NOMO-1 treated with DMSO at 0.1 percent for 48 hours (cell line): ENCODE measurements at regions not wholly inside any gene's neighbourhood (a gene's known extent, or its start where the extent isn't known, plus 50 kb on each side); places are given as distances from the start of the nearest gene placed in this dataset.
"Not testable (repeated sequence)": the region's sequence is repeated elsewhere in the genome, so short reads cannot be mapped to it uniquely, and the experiment has no call there.

Source experiments
- DNase-seq: peaks from one replicate; lab custom pipeline; 2025; ENCODE audit not compliant: unreplicated experiment; lab: John Stamatoyannopoulos, UW

DNA sequence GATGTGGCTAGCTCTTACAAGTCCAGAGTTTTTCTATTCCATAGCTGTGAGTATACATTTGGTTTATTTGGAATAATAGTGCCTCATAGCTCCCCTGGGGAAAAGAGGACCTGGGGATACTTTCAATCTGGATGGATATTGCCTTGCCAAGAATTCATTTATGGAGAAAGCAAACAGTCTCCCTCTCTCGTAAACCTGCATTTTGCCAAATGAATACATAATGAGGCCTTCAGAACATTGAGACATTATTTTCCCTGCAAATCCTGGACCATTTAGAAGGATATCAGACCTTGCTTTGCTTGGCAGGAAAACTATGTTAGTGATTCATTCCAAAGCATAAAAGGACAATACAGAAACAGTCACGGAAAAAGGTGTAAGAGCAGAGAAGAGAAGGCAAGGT, 569.6 kb upstream of the BRINP1 start:
- DNase-seq = no peak

DNA sequence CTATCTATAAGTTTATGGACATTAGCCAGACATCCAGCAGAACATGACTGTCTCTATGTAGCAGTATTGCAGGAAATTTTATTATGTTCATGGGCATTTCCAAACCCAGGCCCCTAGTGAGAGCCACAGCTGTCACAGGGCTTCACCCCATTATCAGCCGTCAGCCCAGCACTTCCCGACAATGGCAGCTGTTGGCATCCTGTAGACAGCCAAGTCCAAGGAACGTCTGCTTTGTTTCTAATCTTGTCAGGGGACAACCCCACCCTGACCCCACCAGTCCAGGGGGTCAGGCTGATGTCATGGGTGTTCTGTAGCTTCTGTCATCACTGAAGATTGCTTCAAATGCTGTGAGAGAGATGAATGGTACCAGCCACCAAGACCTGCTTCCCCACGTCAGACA, 565.3 kb upstream of the BRINP1 start:
- no peak for DNase-seq

DNA sequence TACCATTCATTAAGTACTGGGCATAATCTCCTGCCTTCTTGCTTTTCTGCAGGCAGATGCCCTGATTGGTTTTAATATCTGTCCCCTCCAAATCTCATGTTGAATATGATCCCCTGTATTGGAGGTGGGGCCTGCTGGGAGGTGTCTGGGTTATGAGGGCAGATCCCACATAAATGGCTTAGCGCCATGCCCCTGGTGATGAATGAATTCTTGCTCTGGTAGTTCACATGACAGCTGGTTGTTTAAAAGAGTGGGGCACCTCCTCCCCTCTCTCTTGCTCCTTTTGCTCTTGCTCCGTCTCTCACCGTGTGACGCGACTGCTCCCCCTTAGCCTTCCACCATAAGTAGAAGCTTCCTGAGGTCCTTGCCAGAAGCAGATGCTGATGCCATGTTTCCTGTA, 564.0 kb upstream of the BRINP1 start:
- DNase-seq = no peak

DNA sequence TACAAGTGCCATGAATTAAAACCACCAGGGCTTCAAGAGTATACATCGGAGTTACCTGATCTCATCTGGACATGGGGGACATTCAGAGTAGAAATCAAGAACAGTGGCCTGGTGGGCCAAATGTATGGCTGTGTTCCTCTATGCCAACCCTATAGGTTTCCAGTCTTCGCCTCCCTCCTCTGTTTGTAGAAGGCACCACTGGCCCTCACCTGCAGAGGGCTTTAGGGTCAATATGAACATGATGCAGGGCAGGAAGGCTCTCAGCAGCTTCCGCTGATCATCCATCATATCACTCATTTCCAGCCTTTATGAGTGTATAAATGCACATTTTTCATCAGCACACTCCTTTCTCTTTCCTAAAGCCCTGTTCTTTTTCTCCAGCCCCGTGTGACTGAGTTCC, 555.5 kb upstream of the BRINP1 start:
- no peak for DNase-seq

DNA sequence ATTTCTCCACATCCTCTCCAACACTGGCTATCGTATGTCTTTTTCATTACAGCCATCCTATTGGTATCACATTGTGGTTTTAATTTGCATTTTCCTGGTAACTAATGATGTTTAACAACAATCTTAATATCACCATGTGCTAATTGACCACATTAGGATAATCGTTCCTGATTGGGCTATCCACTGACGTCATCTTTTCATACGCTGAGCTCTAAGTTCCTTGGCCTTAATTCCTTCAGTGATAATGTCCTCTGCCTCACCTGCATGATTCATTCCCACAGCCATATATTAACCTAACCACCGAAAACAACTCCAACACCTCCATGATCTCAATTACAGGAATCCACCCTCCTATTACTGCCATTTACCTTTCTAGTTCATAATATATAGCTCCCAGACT, 547.9 kb upstream of the BRINP1 start:
- DNase-seq = no peak

DNA sequence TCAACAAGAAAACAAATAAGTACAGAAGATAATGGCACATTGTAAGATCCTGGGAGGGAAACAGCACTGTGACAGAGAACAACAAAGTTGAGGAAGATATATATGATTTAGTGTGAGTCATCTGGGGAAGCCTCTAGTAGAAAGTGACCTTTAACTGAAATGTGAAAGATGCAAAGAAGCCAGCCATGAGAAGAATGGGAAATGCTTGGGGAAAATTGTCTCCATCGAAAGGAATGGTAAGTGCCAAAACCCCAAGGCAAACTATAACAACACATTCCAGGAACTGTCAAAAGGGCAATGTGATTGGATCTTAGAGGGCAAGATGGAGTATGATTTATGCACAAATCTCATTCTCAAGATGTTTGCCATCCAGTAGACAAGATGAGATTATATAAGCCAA, 537.8 kb upstream of the BRINP1 start:
- no peak for DNase-seq

DNA sequence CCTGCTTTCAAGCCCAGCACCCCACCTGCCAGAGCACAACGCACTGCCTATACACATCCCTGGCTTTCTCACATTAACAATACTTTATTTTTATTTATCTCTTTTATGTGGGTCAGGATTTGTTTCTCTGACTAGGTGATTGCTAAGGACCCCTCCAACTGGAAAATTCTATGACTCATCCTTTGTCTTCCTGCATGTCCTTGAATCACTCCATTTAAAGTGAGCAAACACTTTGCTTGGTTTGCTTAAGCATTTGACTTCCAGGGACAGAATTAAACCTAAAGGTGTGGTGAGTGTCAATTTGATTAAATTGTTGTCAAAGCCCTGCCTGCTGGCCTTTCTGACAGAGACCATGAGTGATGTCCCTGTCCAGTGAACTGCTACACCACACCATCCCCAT, 536.5 kb upstream of the BRINP1 start:
- no peak for DNase-seq

DNA sequence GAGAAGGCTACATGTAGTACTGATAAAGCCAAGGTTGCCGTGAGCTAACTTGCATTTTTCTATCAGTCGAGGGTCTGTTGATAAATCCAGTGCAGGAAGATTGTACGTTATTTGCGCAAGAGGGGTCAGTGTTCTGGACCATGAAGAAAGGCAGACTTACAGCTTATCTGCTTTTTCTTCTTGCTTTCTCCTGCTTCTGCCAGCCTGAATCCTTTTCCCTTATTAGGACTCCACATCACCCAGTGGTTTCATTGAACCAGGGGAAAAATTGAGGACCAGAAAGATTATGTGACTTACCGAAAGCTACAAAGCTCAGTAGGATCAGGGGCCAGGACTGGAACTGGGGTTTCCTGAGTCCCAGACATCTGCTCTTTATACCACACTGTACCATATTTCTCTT, 534.6 kb upstream of the BRINP1 start:
- DNase-seq = no peak

DNA sequence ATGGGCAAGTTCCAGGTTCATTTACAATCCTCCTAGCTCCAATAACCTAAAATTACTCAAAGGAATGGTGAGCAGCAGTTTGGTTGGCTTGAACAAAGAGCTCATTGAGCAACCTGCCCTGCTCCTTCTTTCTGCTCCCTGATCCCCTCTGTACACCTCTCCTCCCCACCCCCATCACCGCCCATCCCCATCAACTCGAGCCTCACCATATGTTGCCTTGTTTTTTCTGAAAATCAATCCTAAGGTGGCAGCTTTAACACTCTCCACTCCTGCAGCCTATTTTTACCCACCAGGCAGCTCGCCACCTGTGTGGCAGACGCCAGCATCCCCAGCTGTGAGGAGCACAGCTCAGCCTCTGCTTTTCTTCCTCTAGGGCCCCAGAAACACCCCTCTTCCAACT, 533.4 kb upstream of the BRINP1 start:
- no peak for DNase-seq

DNA sequence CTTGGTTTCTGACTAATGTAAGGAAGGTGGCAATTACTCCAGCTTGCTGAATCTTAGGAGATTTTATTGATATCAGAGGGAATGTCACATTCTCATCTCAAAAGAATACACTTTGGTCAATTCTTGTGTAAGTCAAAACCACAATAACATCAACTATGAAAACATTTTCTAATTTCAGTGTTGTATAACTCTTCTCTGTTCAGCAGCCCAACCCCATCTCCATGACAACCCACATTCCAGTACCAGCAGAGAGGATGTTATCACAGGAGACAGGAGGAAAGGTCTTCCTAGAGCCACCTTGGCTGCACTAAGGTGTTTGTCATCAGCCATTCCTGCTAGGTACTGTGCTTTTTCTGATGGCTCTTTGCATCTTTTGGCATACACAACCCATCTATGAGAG, 529.1 kb upstream of the BRINP1 start:
- DNase-seq = no peak

DNA sequence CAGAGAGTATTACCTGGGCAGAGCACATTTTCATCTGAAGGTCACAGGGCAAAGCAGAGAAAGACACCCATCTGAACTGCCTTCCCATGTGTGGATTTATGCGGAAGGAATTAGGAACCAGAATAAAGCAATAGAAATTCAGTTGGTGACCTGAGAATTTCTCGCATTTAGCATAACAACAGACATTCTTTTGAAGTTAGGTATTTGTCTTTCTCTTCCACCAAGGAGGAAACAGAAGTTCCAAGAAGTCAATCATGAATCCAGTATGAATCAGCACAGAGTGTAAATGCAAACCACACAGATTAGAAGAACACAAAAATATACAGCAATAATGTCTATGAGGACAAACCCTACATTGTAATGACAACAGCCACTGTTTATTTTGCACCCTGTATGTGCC, 515.2 kb upstream of the BRINP1 start:
- DNase-seq = no peak

DNA sequence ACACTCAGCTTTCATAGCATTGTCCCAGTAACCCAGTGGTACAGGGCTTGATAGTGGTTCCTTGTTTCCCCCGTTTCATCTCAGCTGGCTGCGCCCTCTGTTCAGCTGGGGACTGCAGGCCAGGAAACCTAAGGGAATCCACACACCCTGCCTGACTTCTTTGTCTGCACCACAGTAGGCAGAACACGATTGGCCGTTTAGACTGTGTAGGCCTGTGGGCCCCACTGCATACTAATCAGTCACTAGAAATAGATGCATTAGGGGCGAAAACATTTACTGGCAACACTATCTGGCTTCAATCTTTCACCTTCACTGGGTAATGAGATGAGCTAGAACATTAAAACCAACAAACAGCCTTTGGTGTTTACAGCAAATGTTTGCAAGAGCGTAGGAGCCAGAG, 512.7 kb upstream of the BRINP1 start:
- DNase-seq = no peak

DNA sequence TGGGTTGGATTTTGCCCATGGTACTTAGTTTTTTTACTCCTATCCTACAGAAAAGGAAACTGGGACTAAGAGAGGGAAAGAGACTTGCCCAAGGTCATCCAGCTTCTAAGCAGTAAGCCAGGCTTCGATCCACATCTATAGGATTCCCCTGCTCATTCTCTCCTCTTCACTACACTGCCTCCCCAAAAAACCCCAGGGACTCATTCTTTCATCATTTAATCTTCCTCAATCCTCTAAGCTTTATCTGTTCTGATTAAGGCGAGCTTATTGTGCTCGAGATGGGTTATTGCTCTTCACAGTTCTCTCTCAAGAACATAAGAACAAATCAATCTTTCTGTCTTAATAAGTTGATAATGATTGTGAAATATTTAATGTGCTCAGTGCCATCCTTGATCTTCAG, 511.1 kb upstream of the BRINP1 start:
- DNase-seq = no peak

DNA sequence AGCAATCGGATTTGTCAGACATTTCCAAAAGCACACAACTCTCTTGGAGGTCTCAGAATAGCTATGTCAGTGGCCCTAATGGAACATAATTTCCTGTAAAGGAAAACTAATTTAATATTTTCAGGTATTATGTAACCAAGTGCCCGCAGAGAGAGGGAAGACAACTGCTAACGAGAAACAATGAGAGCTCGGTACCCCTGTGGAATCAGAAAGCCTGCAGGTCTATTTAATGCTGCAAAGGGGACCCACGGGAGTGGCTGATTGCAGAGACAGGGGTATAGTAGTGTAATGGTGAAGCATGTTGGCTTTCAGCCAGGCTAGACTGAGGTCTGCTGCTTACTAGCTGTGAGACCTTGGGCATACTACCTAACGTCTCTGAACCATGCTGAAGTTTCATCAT, 508.1 kb upstream of the BRINP1 start:
- DNase-seq = no peak

DNA sequence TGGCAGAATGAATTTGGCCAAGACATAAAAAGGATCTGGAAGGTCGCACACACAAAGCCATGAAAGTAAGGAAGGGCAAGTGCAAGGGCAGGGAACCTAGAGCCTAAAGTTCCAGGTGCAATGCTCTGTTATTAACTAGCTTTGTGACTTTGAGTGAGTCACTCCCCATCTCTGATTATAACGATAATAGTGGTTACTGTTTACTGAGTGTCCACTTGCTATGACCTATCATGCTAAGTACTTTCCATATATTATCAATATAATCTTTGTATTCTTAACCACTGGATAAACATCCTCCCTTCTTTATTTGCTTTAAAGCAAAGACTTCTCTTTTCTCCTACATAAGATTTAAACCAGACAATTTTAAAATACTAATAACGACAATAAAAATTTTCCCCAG, 504.6 kb upstream of the BRINP1 start:
- DNase-seq = no peak

DNA sequence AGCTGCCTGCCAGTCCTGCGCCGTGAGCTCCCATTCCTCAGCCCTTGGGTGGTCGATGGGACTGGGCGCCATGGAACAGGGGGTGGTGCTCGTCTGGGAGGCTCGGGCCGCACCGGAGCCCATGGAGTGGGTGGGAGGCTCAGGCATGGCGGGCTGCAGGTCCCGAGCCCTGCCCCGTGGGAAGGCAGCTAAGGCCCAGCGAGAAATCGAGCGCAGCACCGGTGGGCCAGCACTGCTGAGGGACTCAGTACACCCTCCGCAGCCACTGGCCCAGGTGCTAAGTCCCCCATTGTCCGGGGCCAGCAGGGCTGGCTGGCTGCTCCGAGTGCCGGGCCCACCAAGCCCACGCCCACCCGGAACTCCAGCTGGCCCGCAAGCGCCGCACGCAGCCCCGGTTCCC, 501.0 kb upstream of the BRINP1 start:
- not testable (repeated sequence) for DNase-seq

DNA sequence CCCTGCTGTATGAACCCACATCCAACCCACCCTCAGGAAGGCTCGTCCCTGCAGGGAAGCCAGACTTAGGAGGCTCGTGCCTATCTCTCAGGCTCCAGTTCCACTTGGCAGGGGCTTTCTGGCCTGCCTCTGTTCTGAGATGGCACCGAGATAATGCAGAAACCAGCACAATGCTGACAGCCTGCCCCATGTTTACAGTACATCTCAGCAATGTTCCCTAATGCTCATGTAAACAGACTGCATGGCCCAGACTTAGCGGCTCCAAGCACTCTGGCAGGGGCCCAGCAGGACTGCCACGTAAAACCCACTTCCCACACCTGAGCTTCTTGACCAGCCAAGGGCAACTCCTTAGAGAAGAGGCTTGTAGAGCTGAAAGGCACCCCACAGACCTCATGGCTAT, 499.5 kb upstream of the BRINP1 start:
- no peak for DNase-seq

DNA sequence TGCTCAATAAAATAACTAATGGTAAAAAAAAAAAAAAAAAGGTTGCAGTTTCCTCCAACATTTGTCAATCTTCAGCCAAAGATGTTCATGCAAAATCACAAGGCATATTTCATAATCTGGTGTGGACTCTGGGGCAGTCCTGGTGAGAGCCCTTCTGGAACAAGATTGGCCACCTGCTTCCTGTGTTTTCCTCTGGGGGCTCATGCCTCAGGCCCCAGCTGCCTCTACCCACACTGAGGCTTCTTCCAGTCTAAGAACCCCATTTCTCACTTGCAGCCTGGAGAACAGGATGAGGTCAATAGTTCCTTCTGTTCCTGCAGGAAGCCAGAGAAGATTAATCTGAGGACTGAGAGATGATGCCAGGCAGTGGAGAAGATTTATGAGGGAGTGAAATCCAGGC, 492.6 kb upstream of the BRINP1 start:
- no peak for DNase-seq

DNA sequence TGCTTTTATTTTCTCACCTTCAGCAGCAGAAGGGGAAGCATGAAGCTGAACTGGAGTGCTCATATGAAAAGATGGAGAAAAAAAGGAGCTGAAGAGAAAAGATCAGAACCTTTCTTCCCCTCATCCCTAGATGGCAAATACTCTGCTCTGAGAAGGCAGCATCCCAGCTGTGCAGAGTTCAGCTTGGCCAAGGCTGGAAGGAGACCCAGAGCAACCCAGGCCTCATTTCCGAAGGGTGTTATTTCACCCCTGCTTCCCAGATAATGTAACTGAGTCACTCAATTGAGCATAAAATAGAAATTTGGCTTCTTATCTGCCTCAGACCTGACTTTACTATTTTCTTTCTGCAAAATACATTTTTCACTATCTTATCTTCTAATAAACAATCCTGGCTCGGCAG, 489.9 kb upstream of the BRINP1 start:
- DNase-seq = no peak

DNA sequence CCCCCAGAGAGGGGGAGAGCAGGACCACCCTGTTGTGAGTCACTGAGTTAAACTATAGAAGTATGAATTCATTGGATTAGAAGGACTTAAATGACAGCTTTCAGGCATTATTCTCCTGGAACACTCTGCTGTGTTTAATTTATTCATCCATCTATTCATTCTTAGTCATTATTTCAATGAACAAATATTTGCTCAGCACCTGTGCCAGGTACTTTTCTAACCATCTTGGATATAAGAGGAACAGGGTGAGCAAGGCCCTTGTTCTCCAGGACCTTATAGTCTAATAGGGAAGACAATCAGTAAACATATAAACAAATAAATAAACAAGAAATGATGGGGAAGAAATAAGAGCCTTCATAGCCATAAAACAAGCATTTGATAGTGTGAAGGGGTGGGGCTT, 483.9 kb upstream of the BRINP1 start:
- DNase-seq = no peak

DNA sequence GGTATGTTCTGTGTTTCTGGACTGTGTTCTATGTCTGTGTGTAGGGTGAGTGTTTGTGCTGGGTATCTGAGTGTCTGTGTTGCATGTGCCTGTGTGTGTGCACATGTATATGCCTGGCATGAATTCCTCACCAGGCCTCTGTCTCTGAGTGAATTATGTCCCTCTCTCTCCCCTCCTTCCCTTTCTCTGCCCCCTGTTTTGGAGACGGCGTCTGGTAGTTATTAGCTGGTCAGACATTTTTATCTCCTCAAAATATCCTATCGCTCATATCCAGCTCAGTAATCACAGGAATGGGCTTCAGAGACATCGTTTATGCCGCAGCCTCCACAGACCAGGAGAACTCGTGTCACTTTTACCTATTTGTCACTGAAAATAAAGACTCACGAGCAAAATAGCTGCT, 483.2 kb upstream of the BRINP1 start:
- DNase-seq = no peak

DNA sequence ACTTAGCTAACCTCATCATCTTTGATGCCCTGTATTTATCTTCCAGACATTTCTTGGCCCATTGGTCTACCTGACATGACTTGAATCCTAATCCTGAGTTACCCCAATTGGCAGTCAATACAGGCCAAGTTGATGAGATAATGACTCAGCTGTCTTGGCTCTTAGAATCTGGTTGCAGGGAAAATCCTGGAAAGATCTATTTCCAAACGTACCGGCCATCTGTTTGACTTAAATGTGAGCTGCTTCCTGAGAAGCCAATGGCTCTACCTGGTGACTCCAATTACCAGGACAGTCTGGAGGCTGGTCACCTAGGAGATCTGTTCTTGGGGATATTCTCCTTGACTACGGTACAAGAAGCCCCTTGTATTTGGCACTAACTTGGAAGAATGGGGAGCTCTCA, 475.2 kb upstream of the BRINP1 start:
- no peak for DNase-seq

DNA sequence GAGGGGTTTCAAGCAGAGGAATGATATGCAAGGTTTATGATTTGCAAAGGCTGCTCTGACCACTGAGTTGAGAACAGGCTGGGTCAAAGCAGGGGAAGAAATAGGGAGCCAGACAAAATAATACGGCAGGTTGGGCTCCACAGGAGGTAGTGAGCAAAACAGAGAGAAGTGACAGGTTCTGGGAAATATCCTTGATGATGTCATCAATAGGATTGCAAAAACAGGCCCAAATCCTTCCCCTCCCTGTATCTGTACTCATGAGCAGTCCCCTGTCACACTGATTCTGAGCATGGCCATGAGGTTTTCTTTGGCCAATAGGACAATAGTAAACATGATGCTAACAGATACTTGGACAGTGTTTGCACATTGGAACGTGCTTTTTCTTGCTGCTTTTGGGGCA, 471.8 kb upstream of the BRINP1 start:
- no peak for DNase-seq

DNA sequence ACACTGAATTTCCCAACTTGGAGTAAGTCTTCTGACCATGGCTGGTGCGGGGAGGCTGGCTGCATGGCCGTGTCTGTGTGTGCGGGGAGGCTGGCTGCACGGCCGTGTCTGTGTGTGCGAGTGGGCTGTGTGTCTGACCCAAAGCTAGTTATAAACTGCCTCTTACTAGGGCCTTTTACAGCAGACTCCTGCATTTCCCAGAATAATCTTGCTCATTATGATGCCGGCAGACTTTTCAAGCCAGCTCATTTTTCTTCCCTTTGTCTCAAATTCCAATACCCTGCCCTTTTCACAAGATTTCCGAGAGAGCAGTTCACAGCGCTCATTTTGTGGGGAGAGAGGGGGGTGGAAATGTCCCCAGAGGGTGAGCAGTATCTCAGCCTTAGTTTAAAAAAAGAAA, 470.7 kb upstream of the BRINP1 start:
- DNase-seq = no peak
